Keratinocyte (primary cell): ENCODE measurements at regions not wholly inside any gene's neighbourhood (a gene's known extent, or its start where the extent isn't known, plus 50 kb on each side); places are given as distances from the start of the nearest gene placed in this dataset.

Experiments
- DNase-seq: peaks from one replicate; pipeline ENCODE4 v3.0.0-alpha.2; 2011; ENCODE audit warnings: low read depth, missing footprints, low spot score
- FAIRE-seq: peaks from 2 replicates; lab custom pipeline; 2011; peaks lifted over from hg19 to GRCh38; lab: Jason Lieb, UNC
- H2AFZ ChIP-seq: 2 replicates; pipeline ENCODE4 v1.6.0; 2012; ENCODE audit warnings: low read length, control low read depth, inconsistent platforms; ENCODE audit not compliant: control insufficient read depth
- H3K27ac ChIP-seq: 2 replicates; pipeline ENCODE4 v1.5.1; 2011; ENCODE audit warnings: low read length; ENCODE audit not compliant: control insufficient read depth, insufficient read depth
- H3K27me3 ChIP-seq: 3 replicates; pipeline ENCODE4 v1.6.0; 2011; ENCODE audit warnings: low read length; ENCODE audit not compliant: control insufficient read depth, insufficient read depth; ENCODE audit errors: extremely low read depth
- H3K36me3 ChIP-seq, 2 experiments: 2 replicates in 1 of 2; 3 replicates in 1 of 2; pipeline ENCODE4 v1.5.1; 2011; ENCODE audit warnings: low read length in 2 of 2, mild to moderate bottlenecking in 1 of 2; ENCODE audit not compliant: control insufficient read depth in 2 of 2, insufficient read depth in 2 of 2; ENCODE audit errors: extremely low read depth in 1 of 2
- H3K4me1 ChIP-seq: 3 replicates; pipeline ENCODE4 v1.5.1; 2011; ENCODE audit warnings: low read length; ENCODE audit not compliant: control insufficient read depth, insufficient read depth; ENCODE audit errors: extremely low read depth
- H3K4me2 ChIP-seq: 3 replicates; pipeline ENCODE4 v1.6.0; 2011; ENCODE audit warnings: low read depth, low read length; ENCODE audit not compliant: control insufficient read depth, insufficient read depth; ENCODE audit errors: extremely low read depth
- H3K4me3 ChIP-seq, 3 experiments: fragments of 200-600 bp in 1 of 3; sonication (generic) in 1 of 3; 2 replicates in 2 of 3; 3 replicates in 1 of 3; pipeline ENCODE4 v1.5.1; 2011 to 2016; ENCODE audit warnings: low read length in 3 of 3, mild to moderate bottlenecking in 3 of 3, control low read depth in 2 of 3, inconsistent platforms in 1 of 3, low read depth in 1 of 3, mixed read lengths in 1 of 3, mixed run types in 1 of 3, moderate library complexity in 1 of 3; ENCODE audit not compliant: control insufficient read depth in 2 of 3, insufficient read depth in 2 of 3; ENCODE audit errors: extremely low read depth in 1 of 3
- H3K79me2 ChIP-seq: 2 replicates; pipeline ENCODE4 v1.6.0; 2012; ENCODE audit warnings: low read length; ENCODE audit not compliant: control insufficient read depth, insufficient read depth
- H3K9ac ChIP-seq: 3 replicates; pipeline ENCODE4 v1.6.0; 2011; ENCODE audit warnings: low read length; ENCODE audit not compliant: control insufficient read depth, insufficient read depth; ENCODE audit errors: extremely low read depth
- H3K9me1 ChIP-seq: 3 replicates; pipeline ENCODE4 v1.6.0; 2011; ENCODE audit warnings: low read length; ENCODE audit not compliant: control insufficient read depth, insufficient read depth; ENCODE audit errors: extremely low read depth
- H3K9me3 ChIP-seq: 2 replicates; pipeline ENCODE4 v1.5.1; 2012; ENCODE audit warnings: low read depth, low read length; ENCODE audit not compliant: control insufficient read depth
- H4K20me1 ChIP-seq: 3 replicates; pipeline ENCODE4 v1.6.0; 2011; ENCODE audit warnings: low read length; ENCODE audit not compliant: control insufficient read depth, insufficient read depth; ENCODE audit errors: extremely low read depth
- EZH2 ChIP-seq: IDR thresholded peaks from one replicate; pipeline ENCODE4 v1.6.1; 2012; ENCODE audit warnings: inconsistent platforms, mild to moderate bottlenecking, low read length, moderate library complexity
- dilution Hi-C: fragments of 300-500 bp; cut with MboI; formaldehyde crosslinking; loops from one replicate; pipeline ENCODE4 v1.7.0; 2020; ENCODE audit warnings: low sequenced_read_pairs; ENCODE audit not compliant: extremely low pct_ligation_motif_present
- TF ChIP-seq, protein P1 (sequence below), 3 experiments: IDR thresholded peaks in 1 of 3; conservative IDR thresholded peaks in 1 of 3; optimal IDR thresholded peaks in 1 of 3; 2 replicates in 2 of 3; 3 replicates in 1 of 3; pipeline versions ENCODE3 to v1.5.1; 2011; ENCODE audit warnings: low read length in 3 of 3, mild to moderate bottlenecking in 3 of 3, moderate library complexity in 2 of 3, control low read depth in 1 of 3, inconsistent platforms in 1 of 3; ENCODE audit not compliant: insufficient read depth in 2 of 3; ENCODE audit errors: extremely low read depth in 1 of 3

DNA sequence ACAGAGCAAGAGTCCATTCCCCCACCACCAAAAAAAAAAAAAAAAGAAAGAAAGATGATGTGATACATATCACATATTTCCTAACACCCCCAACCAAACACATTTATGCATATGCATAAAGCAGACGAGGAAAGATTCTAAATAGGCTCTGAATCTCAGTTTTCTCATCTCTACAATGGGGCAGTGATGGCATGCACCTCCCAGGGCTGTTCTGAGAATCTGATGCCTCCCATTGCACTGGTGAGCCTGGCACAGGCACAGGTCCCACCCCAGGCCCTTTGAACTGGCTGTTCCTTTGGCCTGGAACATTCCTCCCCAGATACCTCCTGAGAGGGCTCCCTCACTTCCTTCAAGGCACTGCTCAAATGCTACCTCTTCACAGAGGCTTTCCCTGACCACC is 116.5 kb downstream of the C9orf50 start:
- Histone ChIP-seq H3K9me1 (no peaks in the 10 kb centered on the region), H2AFZ (no peak overlapping the region), H3K27me3 (no peaks in the 10 kb centered on the region), H3K36me3 (no peaks in the 10 kb centered on the region), H3K4me3 (no peak overlapping the region), H3K9me3 (no peaks in the 10 kb centered on the region), H3K4me1 (peaks cover 3% of the 10 kb centered on the region), H4K20me1 (no peaks in the 10 kb centered on the region), H3K9ac (no peak overlapping the region), H3K4me2 (no peak overlapping the region), H3K27ac (no peak overlapping the region), H3K79me2 (no peaks in the 10 kb centered on the region)
- no peak for TF ChIP-seq EZH2
- TF ChIP-seq, protein P1, sequence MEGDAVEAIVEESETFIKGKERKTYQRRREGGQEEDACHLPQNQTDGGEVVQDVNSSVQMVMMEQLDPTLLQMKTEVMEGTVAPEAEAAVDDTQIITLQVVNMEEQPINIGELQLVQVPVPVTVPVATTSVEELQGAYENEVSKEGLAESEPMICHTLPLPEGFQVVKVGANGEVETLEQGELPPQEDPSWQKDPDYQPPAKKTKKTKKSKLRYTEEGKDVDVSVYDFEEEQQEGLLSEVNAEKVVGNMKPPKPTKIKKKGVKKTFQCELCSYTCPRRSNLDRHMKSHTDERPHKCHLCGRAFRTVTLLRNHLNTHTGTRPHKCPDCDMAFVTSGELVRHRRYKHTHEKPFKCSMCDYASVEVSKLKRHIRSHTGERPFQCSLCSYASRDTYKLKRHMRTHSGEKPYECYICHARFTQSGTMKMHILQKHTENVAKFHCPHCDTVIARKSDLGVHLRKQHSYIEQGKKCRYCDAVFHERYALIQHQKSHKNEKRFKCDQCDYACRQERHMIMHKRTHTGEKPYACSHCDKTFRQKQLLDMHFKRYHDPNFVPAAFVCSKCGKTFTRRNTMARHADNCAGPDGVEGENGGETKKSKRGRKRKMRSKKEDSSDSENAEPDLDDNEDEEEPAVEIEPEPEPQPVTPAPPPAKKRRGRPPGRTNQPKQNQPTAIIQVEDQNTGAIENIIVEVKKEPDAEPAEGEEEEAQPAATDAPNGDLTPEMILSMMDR (optimal IDR thresholded peaks at IDR 0.05 in 1 of 3, IDR thresholded peaks at IDR 0.05 in 1 of 3, conservative IDR thresholded peaks at IDR 0.05 in 1 of 3; ENCODE audit: extremely low read depth in 1 of 3, insufficient read depth in 2 of 3, low read length in 3 of 3): no peak
- no peak for FAIRE-seq
- DNase-seq: no peak
- dilution Hi-C loops: no loop called here

DNA sequence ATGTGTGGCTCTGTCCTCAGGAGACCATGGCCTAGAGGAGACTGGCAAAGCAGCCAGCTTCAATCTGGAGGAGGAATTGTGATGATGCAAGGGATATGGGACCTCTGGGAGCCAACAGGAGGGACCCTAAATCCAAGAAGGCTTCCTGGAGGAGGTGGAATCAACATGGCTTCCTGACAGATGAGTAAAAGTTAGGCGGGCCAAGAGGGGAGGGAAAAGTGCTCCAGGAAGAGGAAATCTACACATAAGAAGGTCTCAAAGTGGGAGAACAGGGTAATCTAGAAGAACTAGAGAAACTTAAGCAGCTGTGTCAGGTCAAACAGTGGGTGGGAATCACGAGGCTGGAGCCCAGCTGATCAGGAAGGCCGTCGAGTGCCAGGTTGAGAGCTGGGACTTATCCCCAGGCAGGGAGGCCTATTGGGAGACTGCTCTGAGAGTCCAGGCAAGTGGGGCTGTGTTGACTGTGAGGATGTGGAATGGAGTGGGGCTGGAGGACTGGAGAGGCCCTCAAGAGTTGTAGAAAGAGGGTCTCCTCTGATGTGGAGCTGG is 119.1 kb downstream of the C9orf50 start:
- Histone ChIP-seq H3K79me2 (no peaks in the 10 kb centered on the region), H3K4me1 (peaks cover 6% of the 10 kb centered on the region), H3K9ac (no peak overlapping the region), H3K27ac (no peak overlapping the region), H2AFZ (no peak overlapping the region), H3K9me1 (no peaks in the 10 kb centered on the region), H3K36me3 (no peaks in the 10 kb centered on the region), H3K4me2 (no peak overlapping the region), H3K9me3 (no peaks in the 10 kb centered on the region), H3K4me3 (no peak overlapping the region), H4K20me1 (no peaks in the 10 kb centered on the region), H3K27me3 (no peaks in the 10 kb centered on the region)
- dilution Hi-C loops: no loop called here
- FAIRE-seq (no peak), DNase-seq (no peak)
- TF ChIP-seq, protein P1 (optimal IDR thresholded peaks at IDR 0.05 in 1 of 3, IDR thresholded peaks at IDR 0.05 in 1 of 3, conservative IDR thresholded peaks at IDR 0.05 in 1 of 3; ENCODE audit: extremely low read depth in 1 of 3, insufficient read depth in 2 of 3, low read length in 3 of 3): no peak
- TF ChIP-seq EZH2: no peak
